Epithelial cell of prostate (primary cell): ENCODE measurements at regions not wholly inside any gene's neighbourhood (a gene's known extent, or its start where the extent isn't known, plus 50 kb on each side); places are given as distances from the start of the nearest gene placed in this dataset.

Source experiments
- DNase-seq: peaks from one replicate; pipeline ENCODE4 v3.0.0-alpha.2; 2011; ENCODE audit warnings: low read depth, low spot score
- H3K27ac ChIP-seq: fragments of 450-650 bp; 2 replicates; pipeline ENCODE4 v1.5.1; 2017; ENCODE audit warnings: mild to moderate bottlenecking

DNA sequence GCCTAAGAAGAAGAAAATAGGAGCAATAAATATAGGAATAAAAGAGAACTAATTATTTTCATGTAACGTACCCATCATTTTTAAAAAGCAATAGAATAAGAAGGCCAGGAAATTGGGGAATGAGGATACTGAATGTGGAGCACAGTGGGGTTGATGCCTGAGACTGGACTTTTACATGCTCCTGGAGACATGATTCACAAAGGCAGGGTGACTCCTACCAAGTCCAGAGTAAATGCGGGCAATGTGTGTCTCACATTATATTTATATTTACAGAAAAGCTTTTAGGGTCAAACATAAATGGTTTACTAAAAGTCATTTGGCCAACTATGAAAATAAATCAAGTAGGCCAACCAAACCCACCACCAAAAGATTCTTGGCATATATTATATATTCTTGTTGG lies 87.9 kb upstream of the COL5A2 start:
- no peak for DNase-seq
- no peak overlapping the region for H3K27ac ChIP-seq

DNA sequence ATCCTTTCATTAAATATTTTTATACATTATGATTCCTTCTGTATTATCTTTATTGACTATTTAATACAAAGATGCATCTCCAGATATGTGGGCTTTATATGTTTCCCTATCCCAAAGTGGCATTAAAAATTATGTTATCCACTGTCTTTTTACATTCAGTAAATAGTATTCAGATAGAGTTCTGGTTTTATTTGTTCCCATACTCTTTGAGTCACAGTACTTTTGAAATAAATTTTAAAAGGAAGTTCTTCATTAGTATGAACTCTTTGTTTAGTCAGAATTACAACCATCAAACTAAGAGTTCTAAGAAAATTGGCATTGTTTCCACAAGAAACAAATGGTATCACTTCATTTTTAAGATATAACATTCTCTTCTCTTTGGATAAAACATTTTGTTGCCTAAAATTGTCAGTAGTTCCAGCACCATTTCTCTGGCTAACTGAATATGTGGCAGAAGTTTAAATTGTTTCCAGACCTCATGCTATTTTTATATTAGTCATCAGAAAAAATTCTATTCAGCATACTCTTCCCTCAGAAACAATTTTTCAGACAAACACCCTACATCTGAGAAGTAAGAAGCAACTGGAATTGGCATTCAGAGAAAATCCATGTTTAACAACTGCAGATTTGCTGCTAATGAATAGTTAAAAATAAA lies 88.5 kb upstream of the COL5A2 start:
- DNase-seq: no peak
- H3K27ac ChIP-seq: peak overlapping the region; percentile 10

DNA sequence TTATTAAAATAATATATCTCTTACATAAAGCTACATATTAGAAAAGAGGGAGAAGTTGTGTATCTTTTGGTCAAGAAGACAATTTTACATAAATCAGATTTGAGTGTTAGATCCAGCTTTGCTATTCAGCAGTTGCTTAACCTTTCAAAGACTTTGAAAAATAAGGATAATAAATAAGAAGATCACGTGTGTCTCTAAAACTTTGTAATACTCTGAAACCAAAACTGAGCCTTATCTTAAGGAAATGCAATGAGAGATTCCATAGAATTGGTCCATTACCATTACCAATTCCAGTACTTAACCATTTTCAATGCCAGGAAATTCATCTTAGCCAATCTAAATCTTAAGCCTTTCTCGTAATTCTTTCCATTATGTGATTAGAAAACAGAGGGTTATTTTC lies 89.2 kb upstream of the COL5A2 start:
- DNase-seq: no peak
- no peak overlapping the region for H3K27ac ChIP-seq

DNA sequence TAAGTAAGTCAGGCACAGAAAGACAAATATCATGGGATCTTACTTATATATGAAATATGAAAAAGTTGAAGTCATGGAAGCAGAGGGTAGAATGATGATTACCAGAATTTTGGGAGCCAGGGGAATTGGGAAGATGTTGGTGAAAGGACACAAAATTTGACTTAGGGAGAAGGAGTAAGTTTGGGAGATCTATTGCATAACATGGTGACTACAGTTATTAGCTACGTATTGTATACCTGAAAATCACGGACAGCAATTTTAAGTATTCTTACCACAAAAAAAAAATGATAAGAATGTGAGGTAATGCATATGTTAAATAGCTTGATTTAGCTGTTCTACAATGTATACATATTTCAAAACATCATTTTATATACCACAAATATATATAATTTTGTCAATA lies 94.2 kb upstream of the COL5A2 start:
- no peak overlapping the region for H3K27ac ChIP-seq

DNA sequence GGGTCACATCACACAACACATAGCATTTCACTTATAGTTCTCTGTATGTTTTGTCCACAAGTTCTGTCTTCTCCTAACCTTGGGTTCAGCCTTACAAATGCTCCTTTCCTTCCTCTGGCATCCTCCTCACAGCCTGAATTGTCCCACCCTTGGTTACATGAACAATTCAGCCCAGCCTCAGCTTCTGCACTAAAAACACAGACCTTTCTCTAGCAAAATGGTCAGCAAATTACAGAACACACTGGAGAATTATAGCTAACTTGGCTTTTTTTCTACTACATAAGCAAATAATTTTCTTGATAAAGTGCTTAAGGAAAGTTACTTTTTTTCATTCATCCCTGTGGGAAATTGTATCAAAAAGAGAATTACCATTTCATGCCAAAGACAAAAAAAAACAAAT lies 94.8 kb upstream of the COL5A2 start:
- no peak for DNase-seq
- no peak overlapping the region for H3K27ac ChIP-seq

More for the DNA sequence above, 94.2 kb upstream of the COL5A2 start:
- DNase-seq: no peak

DNA sequence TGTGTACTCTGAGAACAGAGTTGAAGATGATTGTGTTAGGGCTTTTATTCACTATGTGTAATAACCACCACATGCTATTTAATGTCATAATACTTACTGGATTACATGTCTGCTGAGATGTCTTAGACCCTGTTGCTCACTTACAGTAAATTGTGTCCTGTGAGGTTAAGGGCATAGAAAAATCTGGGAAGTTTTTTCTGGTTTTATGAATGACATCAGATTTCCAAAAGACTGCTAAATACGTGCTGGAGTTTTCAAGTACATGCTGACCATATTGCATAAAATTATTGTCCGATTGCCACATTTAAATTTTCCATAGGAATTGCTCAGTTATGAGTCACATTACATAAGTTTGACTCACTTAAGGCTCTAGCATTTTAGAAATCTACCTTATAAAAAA lies 96.7 kb upstream of the COL5A2 start:
- DNase-seq: no peak
- H3K27ac ChIP-seq: peak overlapping the region; percentile 71

DNA sequence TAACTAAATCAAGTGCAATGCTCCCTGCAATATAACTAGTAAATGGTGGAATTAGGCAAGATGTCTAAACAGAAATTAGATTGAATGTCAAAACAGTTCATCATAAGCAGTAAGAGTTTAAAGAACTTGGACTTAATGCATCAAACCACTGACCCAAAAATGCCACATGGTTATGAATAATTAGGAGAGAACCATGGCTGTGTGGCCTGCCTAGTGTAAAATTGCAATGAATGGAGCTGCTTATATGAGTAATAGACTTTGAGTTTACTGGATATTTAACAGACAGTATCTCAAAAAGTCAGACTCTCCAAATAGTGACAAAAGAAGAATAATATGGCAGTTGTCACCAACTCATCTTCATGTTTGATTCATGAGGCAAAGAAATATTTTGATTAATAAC lies 101.6 kb upstream of the COL5A2 start:
- DNase-seq: no peak
- no peak overlapping the region for H3K27ac ChIP-seq

DNA sequence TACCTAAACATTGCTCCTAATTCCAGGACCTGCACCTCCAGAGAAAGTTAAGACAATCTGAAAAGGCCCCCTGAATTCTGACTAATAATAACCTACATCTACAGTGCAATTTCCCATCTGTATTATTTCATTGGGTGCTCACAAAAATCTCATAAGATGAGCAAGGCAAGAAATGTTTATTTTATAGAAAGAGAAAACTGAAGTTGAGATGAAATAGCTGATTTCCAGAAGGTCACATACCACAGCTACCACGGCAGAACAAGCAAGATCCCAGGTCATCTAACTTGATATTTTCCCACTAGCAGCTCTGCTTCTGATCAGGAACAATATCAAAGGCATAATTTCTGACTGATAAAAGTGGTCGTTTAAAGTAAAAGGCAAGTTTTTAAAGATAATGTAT lies 105.8 kb upstream of the COL5A2 start:
- DNase-seq: no peak
- no peak overlapping the region for H3K27ac ChIP-seq

DNA sequence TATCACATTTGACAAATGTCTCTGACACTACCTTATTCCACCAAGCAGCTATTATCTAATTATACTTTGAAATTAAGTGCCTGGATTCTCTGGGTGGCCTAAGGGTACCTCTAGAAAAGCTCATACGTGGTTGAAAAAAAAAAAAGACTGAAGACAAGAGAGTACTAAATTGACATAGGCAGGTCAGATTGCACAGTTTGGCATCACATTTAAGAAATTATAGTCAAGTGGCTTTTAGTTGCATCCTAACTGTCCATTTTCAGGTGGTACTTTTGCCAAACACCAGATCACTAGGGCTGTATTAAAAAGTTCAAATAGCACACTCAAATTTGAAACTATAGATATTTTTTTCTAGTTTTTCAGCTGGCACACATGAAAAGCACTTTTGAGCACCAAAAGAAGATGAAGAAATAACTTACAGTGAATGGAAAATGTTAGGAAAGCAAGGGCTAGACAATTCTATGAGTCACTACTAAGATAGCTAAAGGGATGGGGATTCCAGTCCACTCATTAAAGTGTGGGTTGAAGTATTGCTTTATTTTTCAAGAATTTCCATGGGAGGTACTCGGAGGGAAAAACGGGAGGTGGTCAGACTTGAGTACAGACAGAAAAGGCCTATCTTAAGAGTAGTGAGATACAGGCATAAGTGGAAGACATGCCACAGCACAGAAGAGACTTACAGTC lies 106.5 kb upstream of the COL5A2 start:
- DNase-seq: no peak
- peak overlapping the region; percentile 14 for H3K27ac ChIP-seq

DNA sequence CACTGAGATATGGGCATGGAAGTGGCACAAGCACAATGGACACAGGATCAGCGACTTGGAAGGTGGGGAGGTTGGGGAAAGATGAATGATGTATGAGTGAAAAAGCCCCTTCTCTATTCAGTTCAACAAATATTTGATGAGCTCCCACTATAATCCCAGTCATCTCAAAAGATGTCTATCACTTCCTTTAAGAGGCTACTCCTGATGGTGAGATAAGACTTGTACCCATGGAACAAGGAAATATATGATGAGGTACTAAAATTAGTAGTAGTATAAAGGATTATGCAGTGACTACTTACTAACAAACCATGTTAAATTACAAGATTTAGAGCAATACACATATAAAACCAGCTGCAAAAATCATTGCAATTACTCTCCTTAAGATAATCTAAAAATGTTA lies 107.8 kb upstream of the COL5A2 start:
- no peak for DNase-seq
- H3K27ac ChIP-seq: peak overlapping the region; percentile 67

DNA sequence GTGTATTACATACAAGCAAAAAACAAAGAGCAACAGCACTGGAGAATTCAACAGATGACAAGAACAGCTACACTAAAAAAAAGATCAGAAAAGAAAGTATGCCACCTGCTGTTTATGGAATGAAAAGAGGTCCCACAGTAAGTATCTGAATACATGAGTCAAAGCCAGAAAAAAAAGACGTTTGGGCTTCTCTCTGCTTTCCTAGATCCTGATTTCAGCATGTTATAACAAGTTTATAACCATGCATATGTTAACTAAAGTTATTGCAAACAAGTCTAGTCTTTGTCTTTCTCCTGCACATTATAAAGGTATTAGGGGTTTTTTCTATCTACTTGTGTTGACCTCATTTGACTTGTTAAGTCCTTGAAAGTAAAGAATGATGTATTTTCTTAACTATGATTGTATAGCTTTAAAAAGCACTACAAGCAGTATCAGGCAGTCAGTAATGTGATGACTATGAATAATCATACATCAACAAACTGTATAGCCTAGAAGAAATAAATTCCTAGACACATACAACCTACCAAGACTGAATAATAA lies 108.5 kb upstream of the COL5A2 start:
- DNase-seq: peak; percentile 82
- peak overlapping the region; percentile 67 for H3K27ac ChIP-seq

DNA sequence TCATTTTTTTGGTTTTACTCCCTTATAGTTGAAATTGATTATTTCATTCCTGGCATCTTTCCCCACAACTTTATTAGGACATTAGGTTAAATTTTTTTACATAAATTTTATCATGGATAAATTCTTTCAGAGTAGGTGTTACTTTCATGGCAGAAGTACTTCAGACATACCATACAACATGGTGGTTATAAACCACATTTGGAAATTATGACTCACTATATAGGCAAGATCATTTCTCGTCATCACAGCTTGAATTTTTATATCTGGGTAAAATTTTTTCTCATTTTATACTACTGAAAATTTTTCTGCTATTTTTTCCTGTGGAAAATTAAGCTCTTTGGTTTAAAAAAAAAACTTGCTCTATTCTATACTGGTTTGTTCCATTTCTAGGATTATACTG lies 111.9 kb upstream of the COL5A2 start:
- no peak for DNase-seq

DNA sequence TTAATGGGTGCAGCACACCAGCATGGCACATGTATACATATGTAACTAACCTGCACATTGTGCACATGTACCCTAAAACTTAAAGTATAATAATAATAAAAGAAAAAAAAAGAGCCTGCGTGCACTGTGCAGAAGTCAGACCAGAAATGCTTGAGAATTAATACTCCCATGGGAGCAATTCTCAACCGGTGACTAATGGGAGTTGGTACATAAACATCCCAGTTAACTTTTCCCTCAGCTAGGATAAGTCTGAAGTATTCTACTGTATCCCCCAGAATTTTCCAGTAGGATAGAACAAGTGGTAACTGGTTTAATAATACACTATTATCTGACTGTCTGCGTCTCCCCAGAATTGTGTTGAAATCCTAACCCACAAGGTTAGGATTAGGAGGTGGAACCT lies 113.6 kb upstream of the COL5A2 start:
- no peak overlapping the region for H3K27ac ChIP-seq
- no peak for DNase-seq

More for the DNA sequence above, 111.9 kb upstream of the COL5A2 start:
- no peak overlapping the region for H3K27ac ChIP-seq

DNA sequence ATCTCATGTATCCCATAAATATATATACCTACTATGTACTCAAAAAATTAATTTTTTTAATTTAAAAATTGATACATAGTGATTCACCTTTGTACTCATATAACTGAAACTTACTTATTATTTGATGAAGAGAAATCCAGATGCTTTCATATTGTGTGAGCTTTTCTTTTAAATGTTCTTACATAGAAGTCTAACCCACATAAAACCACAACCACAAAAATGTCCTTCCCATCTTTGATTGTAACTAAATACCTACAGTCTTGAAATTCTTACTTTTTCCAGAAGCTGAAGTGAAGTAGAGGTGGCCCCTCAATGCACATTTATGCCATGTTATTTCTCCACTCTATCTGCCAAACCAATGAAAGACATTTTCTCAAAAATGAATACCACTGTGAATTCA lies 117.9 kb upstream of the COL5A2 start:
- no peak for DNase-seq
- no peak overlapping the region for H3K27ac ChIP-seq

DNA sequence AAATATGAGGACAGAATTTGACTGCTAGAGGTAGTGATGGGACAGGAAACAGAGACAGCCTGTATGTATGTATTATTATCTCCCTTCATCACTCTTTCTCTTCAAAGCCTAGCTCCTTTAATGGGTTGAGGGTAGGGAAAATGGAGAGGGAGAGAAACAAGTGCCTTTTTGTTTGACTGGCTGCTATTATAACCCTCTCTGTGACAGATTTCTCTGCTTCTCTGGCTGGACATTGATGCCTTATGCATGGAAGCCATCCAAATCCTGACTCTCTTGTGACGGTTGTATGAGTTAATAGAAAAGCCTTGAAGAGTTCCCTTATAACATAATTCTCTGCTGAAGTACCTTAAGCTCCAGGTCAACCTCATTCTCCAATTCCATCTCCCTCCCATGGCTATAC lies 118.5 kb upstream of the COL5A2 start:
- DNase-seq: no peak
- no peak overlapping the region for H3K27ac ChIP-seq

DNA sequence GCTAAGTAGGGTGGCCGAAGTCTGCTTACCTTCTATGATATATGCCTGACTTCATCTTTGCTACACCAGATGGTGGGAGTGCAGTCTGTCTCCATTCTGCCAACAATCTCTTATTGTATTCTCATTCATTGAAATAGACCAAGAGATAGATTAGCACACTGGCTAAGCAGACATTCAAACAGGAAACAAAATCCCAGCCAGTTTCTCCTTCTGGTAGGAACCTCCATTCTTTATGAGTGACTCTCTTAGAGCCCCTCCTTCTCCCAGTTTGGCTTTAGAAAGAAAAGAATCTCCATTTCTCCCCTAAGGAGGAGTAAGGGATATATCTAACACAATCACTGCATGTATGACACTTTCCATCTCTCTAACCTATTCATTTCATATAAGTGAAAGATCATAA lies 118.9 kb upstream of the COL5A2 start:
- DNase-seq: no peak
- H3K27ac ChIP-seq: no peak overlapping the region

DNA sequence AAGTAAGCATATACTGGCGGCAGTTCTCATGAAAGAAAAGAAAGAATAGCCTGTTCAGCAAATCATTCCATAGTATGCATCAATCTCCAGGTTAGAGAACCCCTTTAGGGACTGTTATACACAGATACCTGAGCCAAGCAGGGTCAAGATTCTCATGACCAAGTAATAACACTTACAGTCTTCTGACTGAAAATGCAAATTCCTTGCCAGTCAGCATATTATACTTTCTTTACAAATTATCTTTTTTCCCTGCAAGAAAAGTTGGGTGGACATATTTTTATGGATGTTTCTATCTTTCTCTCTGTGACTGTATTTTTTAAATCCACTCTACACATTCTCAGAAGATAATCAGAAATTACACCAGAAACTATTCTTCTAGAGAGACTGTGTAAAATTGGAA lies 120.4 kb upstream of the COL5A2 start:
- H3K27ac ChIP-seq: no peak overlapping the region
- DNase-seq: no peak

DNA sequence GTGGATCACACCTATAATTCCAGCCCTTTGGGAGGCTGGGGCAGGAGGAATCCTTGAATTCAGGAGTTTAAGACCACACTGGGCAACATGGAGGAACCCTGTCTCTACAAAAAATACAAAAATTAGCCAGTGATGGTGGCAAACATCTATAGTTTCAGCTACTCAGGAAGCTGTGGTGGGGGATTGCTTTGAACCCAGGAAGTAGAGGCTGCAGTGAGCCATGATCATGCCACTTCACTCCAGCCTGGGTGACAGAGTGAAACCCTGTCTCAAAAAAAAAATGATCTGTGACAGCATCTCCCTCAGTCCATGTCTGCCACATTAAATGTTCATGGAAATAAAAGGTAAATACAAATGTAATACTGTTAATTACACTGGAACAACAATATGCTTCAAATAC lies 121.4 kb upstream of the COL5A2 start:
- DNase-seq: no peak
- H3K27ac ChIP-seq: no peak overlapping the region

DNA sequence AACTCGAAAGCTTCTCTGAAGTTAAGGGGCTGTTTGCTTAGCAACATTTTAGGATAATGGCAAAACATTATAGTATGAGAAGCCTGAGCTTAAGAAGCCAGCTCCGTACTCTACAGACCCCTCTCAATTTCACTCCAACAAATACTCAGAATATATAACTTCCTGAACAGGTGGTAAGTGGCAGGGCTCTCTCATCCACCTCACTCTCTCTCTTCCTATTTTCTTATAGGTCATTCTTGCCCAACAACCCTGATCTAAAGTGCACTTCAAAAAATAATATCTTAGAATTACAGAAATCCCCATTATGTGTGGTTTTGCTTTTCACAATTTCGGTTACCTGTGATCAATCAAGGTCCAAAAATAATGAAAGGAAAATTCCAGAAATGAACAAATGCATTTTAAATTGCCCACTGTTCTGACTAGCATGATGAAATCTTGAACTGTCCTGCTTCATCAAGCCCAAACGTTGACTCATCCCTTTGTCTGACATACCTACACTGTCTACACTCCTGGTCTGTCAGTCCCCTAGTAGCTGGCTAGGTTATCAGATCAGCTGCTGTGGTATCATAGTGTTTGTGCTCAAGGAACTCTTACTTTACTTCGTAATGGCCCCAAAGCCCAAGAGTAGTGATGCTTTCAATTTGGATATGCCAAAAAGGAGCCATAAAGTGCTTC lies 122.8 kb upstream of the COL5A2 start:
- peak overlapping the region; percentile 70 for H3K27ac ChIP-seq
- peak; percentile 36 for DNase-seq

DNA sequence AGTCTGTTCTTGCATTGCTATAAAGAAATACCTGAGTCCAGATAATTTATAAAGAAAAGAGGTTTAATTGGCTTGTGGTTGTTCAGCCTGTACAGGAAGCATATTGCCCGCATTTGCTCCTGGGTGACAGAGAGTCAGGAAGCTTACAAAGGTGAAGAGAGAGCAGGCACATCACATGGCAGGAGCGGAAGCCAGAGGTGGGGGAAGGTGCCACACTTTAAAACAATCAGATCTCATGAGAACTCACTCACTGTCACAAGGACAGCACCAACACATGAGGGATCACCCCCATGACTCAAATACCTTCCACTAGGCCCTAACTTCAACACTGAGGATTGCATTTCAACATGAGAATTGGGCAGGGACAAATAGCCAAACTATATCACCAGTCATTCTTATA lies 124.8 kb upstream of the COL5A2 start:
- no peak overlapping the region for H3K27ac ChIP-seq
- no peak for DNase-seq

DNA sequence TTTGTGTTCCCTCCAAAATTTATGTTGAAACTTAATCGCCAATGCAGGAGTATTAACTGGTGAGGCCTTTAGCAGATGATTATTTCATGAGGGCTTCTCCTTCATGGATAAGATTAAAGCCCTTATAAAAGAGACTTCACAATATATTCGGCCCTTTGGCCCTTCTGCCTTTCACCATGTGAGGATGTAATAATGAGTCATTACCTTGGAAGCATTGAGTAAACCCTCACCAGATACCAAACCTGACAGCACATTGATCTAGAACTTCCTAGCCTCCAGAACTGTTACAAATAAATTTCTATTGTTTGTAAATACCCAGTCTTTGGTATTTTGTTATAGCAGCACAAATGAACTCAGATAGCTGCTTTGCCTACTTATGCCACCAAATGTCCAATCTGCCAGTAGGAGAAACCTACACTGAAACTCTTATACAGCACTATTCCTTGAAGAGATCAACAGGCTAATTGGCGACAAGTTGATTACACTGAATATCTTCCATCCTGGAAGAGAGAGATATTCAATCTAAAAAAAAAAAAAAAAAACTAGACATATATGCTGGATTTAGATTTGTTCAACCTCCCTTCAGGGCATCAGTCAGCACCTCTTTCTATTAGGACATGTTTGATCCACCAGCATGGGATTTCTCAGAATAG lies 125.9 kb upstream of the COL5A2 start:
- H3K27ac ChIP-seq: peak overlapping the region; percentile 4
- no peak for DNase-seq
